IMR-90 (cell line): ENCODE measurements at regions not wholly inside any gene's neighbourhood (a gene's known extent, or its start where the extent isn't known, plus 50 kb on each side); places are given as distances from the start of the nearest gene placed in this dataset.

Experiments
- BHLHE40 ChIP-seq: fragments of 150-350 bp; IDR thresholded peaks from 2 replicates; pipeline ENCODE4 v1.6.1; 2016; ENCODE audit warnings: mild to moderate bottlenecking, low read depth, low read length
- CEBPB ChIP-seq: IDR thresholded peaks from 2 replicates; pipeline ENCODE4 v1.6.1; 2012; ENCODE audit warnings: low read depth, low read length, improper control_type of control experiment
- FOS ChIP-seq: fragments of 150-350 bp; IDR thresholded peaks from 2 replicates; pipeline ENCODE4 v1.6.1; 2016; ENCODE audit warnings: low read depth, low read length
- MAFK ChIP-seq: IDR thresholded peaks from 2 replicates; pipeline ENCODE4 v1.6.1; 2012; ENCODE audit warnings: low read depth, low read length, improper control_type of control experiment
- MAZ ChIP-seq: IDR thresholded peaks from 2 replicates; pipeline ENCODE4 v1.6.1; 2012; ENCODE audit warnings: low read depth, mild to moderate bottlenecking, low read length, improper control_type of control experiment, moderate library complexity, borderline replicate concordance
- MXI1 ChIP-seq: IDR thresholded peaks from 2 replicates; pipeline ENCODE4 v1.6.1; 2012; ENCODE audit warnings: low read depth, mild to moderate bottlenecking, low read length, moderate library complexity, borderline replicate concordance
- POLR2A ChIP-seq: IDR thresholded peaks from 2 replicates; pipeline ENCODE4 v1.6.1; 2012; ENCODE audit warnings: mild to moderate bottlenecking, low read depth, low read length
- RAD21 ChIP-seq: IDR thresholded peaks from 2 replicates; pipeline ENCODE4 v1.6.1; 2012; ENCODE audit warnings: low read length, improper control_type of control experiment
- RCOR1 ChIP-seq: IDR thresholded peaks from 2 replicates; pipeline ENCODE4 v1.6.1; 2012; ENCODE audit warnings: mild to moderate bottlenecking, low read length, improper control_type of control experiment; ENCODE audit not compliant: insufficient replicate concordance
- RFX5 ChIP-seq: IDR thresholded peaks from 2 replicates; pipeline ENCODE4 v1.8.0; 2012; ENCODE audit warnings: low read depth, mild to moderate bottlenecking, low read length, moderate library complexity
- SMC3 ChIP-seq: fragments of 150-350 bp; IDR thresholded peaks from 2 replicates; pipeline ENCODE4 v1.6.1; 2016; ENCODE audit warnings: low read depth, mild to moderate bottlenecking, antibody characterized with exemption, low read length, moderate library complexity
- TF ChIP-seq, protein P1 (sequence below): conservative IDR thresholded peaks from 2 replicates; pipeline ENCODE4 v1.5.1; 2012; ENCODE audit warnings: mild to moderate bottlenecking, low read depth, low read length, improper control_type of control experiment
- TF ChIP-seq, protein P2 (sequence below): fragments of 150-350 bp; IDR thresholded peaks from 2 replicates; pipeline ENCODE4 v1.6.1; 2017; ENCODE audit warnings: mild to moderate bottlenecking, antibody characterized with exemption, low read length, low read depth
- TF ChIP-seq, protein P3 (sequence below): fragments of 150-350 bp; IDR thresholded peaks from 2 replicates; pipeline ENCODE4 v1.6.1; 2016; ENCODE audit warnings: low read depth, mild to moderate bottlenecking, low read length, moderate library complexity, borderline replicate concordance

DNA sequence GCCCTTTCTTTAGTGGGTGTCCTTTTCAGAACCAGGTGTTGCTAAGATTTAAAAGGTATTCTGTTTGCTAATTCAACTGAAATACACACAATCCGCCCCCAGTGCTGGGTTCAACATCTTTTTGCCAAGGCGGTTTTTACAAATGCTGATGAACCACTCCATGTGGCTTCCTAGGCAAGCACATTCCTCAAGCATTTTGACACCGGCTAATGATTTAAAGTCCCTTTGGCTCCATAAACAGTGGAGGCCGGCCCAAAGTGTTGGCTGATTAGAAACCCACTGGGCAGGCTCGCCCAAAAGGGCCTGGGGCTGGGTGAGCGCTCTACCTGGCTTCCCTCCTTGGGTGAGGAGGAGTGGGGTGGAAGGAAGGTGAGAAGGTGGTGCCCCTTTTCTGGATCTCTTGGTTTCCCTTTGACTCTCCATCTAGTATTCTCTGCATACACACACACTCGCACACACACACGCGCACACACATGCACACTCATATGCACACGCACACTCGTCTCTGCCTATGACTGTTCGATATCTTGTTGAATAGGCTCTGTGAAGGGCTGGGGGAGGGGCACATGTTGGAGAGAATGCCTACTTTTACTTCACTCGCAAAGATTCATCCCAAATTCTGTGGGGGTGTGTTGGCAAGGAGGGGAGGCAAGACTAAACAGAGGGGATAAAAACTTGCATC is 66.7 kb upstream of the ARMC2 start:
- no peak for TF ChIP-seq POLR2A
- TF ChIP-seq, protein P1, sequence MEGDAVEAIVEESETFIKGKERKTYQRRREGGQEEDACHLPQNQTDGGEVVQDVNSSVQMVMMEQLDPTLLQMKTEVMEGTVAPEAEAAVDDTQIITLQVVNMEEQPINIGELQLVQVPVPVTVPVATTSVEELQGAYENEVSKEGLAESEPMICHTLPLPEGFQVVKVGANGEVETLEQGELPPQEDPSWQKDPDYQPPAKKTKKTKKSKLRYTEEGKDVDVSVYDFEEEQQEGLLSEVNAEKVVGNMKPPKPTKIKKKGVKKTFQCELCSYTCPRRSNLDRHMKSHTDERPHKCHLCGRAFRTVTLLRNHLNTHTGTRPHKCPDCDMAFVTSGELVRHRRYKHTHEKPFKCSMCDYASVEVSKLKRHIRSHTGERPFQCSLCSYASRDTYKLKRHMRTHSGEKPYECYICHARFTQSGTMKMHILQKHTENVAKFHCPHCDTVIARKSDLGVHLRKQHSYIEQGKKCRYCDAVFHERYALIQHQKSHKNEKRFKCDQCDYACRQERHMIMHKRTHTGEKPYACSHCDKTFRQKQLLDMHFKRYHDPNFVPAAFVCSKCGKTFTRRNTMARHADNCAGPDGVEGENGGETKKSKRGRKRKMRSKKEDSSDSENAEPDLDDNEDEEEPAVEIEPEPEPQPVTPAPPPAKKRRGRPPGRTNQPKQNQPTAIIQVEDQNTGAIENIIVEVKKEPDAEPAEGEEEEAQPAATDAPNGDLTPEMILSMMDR: no peak
- no peak for TF ChIP-seq BHLHE40
- no peak for TF ChIP-seq CEBPB
- TF ChIP-seq MAFK: no peak
- no peak for TF ChIP-seq FOS
- TF ChIP-seq RCOR1: no peak
- TF ChIP-seq RFX5: no peak
- TF ChIP-seq, protein P2, sequence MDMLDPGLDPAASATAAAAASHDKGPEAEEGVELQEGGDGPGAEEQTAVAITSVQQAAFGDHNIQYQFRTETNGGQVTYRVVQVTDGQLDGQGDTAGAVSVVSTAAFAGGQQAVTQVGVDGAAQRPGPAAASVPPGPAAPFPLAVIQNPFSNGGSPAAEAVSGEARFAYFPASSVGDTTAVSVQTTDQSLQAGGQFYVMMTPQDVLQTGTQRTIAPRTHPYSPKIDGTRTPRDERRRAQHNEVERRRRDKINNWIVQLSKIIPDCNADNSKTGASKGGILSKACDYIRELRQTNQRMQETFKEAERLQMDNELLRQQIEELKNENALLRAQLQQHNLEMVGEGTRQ: no peak
- no peak for TF ChIP-seq RAD21
- no peak for TF ChIP-seq SMC3
- no peak for TF ChIP-seq MXI1
- TF ChIP-seq, protein P3, sequence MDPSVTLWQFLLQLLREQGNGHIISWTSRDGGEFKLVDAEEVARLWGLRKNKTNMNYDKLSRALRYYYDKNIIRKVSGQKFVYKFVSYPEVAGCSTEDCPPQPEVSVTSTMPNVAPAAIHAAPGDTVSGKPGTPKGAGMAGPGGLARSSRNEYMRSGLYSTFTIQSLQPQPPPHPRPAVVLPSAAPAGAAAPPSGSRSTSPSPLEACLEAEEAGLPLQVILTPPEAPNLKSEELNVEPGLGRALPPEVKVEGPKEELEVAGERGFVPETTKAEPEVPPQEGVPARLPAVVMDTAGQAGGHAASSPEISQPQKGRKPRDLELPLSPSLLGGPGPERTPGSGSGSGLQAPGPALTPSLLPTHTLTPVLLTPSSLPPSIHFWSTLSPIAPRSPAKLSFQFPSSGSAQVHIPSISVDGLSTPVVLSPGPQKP: no peak
- TF ChIP-seq MAZ: no peak
